AG04449 (cell line): ENCODE measurements at regions not wholly inside any gene's neighbourhood (a gene's known extent, or its start where the extent isn't known, plus 50 kb on each side); places are given as distances from the start of the nearest gene placed in this dataset.

ENCODE experiments used
- CTCF ChIA-PET: fragments of 350-600 bp; formaldehyde crosslinking; extraction: SDS; loops from one replicate; lab custom pipeline; 2021; ENCODE audit warnings: antibody characterized with exemption; lab: Yijun Ruan, JAX
- POLR2A ChIA-PET: fragments of 400-600, 350-600 bp; formaldehyde crosslinking; extraction: SDS; loops from one replicate; lab custom pipeline; 2020; ENCODE audit warnings: antibody characterized with exemption, inconsistent platforms; lab: Yijun Ruan, JAX
- DNase-seq: peaks from one replicate; pipeline ENCODE4 v3.0.0-alpha.2; 2010; ENCODE audit warnings: low read depth, low spot score
- H3K4me3 ChIP-seq: 2 replicates; pipeline ENCODE4 v1.5.1; 2011; ENCODE audit warnings: low read depth, mild to moderate bottlenecking, control low read depth, low read length
- CTCF ChIP-seq: IDR thresholded peaks from one replicate; pipeline ENCODE4 v1.5.1; 2011; ENCODE audit warnings: mild to moderate bottlenecking, moderate library complexity, low read length, control low read depth, inconsistent platforms; ENCODE audit not compliant: insufficient read depth; ENCODE audit errors: missing control alignments

- POLR2A ChIA-PET: no interaction called here
- CTCF ChIA-PET: no interaction called here
- no peak for DNase-seq
- TF ChIP-seq CTCF: no peak
- no peak overlapping the region for H3K4me3 ChIP-seq
Observed at GRCh38 chr2:208556983-208557484, 150.4 kb downstream of the PTH2R start.

GRCh38 chr2:208565690-208566416 lies 159.3 kb downstream of the PTH2R start:
- CTCF ChIA-PET: no interaction called here
- DNase-seq: no peak
- POLR2A ChIA-PET: no interaction called here

GRCh38 chr2:208568203-208568602 lies 161.6 kb downstream of the PTH2R start:
- TF ChIP-seq CTCF: no peak
- ChIA-PET POLR2A (no interaction called here), CTCF (no interaction called here)
- no peak for DNase-seq
- H3K4me3 ChIP-seq: no peak overlapping the region

More at GRCh38 chr2:208565690-208566416, 159.3 kb downstream of the PTH2R start:
- TF ChIP-seq CTCF: no peak
- no peak overlapping the region for H3K4me3 ChIP-seq

GRCh38 chr2:208570066-208570465 lies 163.5 kb downstream of the PTH2R start:
- CTCF ChIA-PET: no interaction called here
- POLR2A ChIA-PET: no interaction called here
- no peak for TF ChIP-seq CTCF

GRCh38 chr2:208570851-208571763 lies 164.5 kb downstream of the PTH2R start:
- DNase-seq: no peak
- TF ChIP-seq CTCF: no peak
- POLR2A ChIA-PET: no interaction called here
- H3K4me3 ChIP-seq: no peak overlapping the region
- CTCF ChIA-PET: no interaction called here

More at GRCh38 chr2:208570066-208570465, 163.5 kb downstream of the PTH2R start:
- no peak for DNase-seq
- H3K4me3 ChIP-seq: no peak overlapping the region

GRCh38 chr2:208571764-208572131 lies 165.2 kb downstream of the PTH2R start:
- POLR2A ChIA-PET: no interaction called here
- CTCF ChIA-PET: no interaction called here

More at GRCh38 chr2:208571764-208572131, 165.2 kb downstream of the PTH2R start:
- DNase-seq: no peak
- TF ChIP-seq CTCF: no peak
- no peak overlapping the region for H3K4me3 ChIP-seq
